ENCODE measurements at regions not wholly inside any gene's neighbourhood (a gene's known extent, or its start where the extent isn't known, plus 50 kb on each side); places are given as distances from the start of the nearest gene placed in this dataset.
"Not testable (repeated sequence)": the region's sequence is repeated elsewhere in the genome, so short reads cannot be mapped to it uniquely, and the experiment has no call there.

GRCh38 chr6:170232186-170233002, 58.5 kb downstream of the DLL1 start:
- DNase-seq (ENCODE audit: low spot score) = no peak

DNA sequence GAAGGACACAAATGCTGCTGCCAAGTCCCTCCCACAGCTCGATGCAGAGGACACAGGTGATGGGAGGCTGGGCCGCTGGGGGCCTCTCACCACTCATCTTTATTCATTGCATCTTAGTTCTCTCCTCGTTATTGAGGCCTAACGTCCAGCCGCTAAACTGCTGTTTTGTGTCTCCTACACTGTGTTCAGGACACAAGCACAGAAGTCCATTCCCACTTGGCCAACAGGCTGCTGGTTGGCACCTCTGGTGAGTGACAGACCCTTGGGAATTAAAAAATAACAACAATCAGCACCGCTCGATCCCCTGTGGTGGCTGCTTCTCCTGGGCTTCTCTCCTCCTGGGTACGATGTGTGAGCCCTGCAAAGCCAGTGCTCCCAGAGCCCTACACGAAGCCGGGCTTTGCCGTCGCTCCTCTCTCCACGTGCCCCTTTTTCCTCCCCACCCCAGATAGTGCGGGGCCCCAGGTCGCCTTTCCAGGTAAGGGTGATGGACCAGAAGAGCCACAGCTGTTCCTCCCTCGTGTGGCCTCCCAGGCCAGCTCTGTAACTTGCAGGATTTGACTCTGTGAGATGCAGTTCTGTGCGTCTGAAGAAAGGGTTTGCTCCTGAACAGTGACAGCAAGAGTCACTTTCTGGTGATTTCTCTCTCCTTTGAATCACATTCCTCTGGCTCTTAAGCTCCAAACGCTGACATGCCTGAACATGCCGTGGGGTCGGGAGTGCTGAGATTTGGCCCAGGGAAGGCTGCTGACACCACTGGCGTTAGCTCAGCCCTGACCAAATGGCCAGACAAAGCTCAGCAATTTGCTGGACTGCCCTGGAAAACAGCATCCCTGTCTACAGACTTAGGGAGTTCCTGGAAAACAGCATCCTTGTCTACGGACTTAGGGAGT, 59.3 kb downstream of the DLL1 start:
- no peak for DNase-seq (ENCODE audit: low spot score)

- DNase-seq (ENCODE audit: low spot score) = no peak
Measured at GRCh38 chr6:170230520-170231292, 60.2 kb downstream of the DLL1 start.

DNA sequence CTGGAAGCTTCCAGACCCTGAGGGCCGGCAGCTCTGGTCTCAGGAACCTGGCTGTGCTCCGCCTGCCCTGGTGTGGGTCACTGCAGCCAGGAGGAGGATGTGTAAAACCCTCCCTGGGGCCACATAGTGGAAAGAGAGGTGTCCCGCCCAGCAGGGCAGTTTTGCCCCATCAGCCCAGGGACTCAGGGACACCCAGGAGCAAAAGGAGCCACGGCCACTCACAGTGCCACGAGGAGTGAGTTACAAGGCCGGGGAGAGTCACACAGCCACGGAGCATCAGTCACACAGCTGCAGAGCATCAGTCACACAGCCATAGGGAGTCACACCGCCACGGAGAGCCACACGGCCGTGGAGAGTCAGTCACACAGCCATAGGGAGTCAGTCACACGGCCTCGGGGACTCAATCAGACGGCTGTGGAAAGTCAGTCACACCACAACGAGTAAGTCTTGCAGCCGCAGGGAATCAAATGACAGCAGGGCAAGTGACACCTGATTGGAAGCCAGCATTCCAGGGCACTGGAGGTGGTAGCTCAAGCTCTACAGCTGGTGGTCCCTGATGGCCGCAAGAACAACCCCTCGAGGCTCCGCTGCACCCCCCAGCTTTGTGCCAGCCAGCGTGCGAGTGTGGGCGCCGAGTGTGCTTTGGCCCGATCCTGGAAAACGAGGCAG, 60.9 kb downstream of the DLL1 start:
- no peak for DNase-seq (ENCODE audit: low spot score)

DNA sequence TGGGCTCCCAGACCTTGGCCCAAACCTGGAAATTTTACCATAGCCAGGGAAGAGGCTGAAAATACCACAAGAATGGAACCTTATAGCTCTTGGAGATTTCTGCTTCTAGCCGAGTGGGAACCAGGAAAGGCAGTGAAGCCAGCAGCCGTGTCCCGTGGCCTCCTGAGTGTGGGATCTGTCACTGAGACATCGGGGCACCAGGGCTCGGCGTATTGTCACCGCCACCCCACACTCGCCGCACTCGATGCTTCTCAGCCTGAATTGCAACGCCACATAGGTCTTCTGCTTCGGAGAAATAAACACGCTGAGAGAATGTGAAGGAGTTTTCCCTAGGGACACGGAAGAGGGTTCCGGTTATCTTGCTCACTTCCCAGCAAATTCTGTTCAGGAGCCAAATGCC, 61.5 kb downstream of the DLL1 start:
- DNase-seq (ENCODE audit: low spot score) = no peak

DNA sequence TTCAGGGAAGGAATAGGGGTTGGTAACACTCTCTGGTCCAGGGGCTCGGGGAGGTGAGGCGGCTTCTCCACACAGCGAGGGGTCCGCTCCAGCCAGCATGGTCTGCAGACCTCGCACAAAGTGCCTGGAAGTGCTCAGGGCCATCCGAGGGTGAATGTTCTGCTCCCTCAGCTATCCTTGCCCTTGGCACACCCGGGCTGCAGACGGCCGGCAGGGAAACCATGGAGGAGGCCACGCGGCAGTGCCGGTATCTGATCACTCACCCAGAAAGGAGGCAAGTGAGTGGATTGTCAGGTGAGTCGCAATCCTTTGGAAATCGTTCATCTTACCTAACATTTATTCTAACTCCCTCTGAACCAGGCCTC, 62.0 kb downstream of the DLL1 start:
- DNase-seq (ENCODE audit: low spot score) = no peak

DNA sequence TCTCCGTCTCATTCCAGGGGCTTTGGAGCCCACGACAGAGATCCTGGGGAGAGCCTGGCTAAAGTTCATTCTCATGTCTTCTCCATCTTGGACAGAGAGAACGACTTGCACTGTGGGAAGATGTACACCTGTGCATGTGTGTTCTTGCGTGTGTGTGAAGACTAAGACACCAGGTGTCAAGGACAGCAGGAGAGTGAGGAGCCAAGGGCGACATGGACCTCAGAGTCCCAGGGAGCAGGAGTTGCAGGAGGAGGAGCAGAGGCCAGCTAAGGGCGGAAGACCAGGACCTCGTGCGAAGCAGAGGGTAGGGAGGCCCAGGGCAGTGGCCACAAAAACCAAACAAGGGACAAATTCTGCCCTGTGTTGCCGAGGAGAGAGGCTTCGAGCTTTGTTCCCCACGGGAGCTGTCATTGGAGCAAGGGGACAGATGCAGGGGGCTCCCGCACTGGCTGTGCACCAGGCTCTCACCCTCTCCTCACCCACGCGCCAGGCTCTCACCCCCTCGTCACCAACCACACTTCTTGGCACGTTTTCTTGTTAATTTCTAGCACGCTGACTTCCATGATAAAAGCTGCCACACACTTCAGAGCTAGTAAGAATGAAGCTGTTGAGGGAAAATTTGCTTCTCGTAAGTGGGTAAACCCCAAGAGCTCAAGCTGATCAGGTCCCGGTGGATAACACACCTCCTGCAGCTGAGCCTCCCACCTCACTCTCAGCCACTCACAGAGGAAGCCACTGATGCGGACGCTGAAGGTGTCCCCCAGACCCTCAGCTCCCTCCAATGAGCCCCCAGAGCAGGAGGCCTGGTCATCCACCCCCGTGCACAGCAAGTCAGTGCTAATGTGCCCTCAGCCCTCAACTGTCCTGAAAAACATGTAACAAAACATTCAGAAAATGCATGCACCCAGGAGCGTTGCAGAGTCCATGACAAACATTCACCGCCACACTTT, 62.6 kb downstream of the DLL1 start:
- DNase-seq (ENCODE audit: low spot score) = no peak

DNA sequence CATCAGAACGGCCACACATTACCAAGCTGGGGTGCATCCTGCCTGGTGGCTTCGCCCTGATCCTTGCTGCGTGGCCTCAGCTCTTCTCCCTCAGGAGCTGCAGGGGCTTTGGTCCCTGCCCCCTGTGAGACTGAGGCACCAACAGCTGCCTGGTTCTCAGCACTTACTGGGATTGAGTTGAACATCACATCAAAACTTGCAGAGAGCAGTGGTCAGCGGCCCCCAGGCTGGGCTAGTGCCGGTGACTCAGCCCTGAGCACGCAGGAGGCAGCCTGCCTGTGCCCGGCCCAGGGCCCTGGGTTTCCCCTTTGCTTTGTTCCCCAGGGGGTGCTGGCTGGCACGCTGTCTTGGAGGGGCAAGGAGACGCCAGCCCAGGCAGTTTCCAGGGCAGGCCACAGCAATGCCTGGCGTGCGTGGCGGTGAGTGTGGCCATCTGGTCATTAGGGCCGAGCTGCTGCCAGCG, 63.3 kb downstream of the DLL1 start:
- DNase-seq (ENCODE audit: low spot score) = no peak

- DNase-seq (ENCODE audit: low spot score) = no peak
Measured at GRCh38 chr6:170226647-170227046, 64.2 kb downstream of the DLL1 start.

DNA sequence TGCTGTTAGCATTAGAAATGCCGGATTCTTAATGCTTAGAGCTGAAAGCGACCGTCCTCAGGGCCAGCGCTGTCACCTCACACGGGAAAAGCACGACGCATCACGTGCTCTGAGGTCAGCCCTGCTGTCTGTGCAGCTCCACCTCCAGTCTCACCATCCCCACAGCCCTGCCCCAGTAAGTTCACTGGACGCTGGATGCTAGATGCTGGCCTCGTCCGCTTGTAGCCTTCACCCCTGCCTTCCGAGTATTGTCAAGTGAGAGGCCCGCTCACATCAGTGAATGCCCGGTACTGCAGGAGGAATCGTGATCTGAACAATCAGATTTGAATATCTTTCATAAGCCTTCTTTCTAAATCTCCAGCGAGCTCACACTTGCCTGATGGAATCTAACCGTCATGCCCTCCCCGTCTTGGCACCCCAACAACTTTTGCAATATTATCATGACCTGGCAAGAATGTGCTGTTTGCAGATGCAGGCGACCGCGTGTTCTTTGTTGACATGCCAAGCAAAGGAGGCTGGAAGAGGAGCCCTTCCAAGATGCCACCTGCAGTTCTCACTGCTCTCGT, 64.9 kb downstream of the DLL1 start:
- no peak for DNase-seq (ENCODE audit: low spot score)

DNA sequence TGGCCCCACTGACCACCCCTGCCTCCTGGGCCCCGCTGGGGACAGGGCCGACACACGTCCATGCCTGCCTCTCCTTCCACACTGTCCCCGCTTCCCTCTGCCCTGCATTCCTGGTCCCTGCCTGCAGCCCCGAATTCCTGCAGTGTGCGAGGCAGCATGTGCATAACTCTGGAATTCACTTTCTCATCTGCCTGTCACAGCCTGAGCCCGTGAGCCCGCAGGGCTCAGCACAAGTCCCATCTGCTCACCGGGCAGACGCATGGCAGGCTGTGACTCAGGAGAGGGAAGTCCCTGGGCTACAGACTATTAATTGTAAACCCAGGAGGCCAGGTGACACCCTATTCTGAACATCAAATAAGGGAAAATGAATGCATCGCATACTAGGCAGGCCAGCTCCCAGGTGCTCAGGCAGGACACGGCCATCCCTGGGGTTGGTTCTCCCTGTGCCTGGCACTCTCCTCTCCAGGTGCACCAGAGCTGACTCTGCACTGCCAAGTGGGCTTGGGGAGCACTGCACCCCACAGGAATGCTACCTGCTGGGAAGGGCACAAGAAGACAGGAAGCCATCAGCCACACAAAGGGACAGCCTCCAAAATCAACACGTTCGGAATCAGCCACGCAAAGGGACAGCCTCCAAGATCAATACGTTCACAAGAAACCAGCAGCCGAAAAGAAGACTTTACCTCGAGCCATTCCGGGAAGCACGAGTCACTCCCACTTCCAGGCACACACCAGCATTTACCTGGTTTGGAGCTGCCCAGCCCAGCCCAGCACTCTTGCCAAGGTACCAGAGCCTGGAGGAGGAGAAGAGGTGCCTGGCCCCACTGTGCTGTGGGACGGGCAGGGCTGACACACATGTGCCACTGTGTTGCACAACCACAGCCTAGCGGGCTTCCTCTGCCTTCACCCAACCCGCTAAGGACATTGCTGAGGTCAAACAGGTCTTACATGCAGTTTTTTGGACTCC, 65.9 kb downstream of the DLL1 start:
- no peak for DNase-seq (ENCODE audit: low spot score)

GRCh38 chr6:170223718-170224693, 66.9 kb downstream of the DLL1 start:
- DNase-seq (ENCODE audit: low spot score) = no peak

DNA sequence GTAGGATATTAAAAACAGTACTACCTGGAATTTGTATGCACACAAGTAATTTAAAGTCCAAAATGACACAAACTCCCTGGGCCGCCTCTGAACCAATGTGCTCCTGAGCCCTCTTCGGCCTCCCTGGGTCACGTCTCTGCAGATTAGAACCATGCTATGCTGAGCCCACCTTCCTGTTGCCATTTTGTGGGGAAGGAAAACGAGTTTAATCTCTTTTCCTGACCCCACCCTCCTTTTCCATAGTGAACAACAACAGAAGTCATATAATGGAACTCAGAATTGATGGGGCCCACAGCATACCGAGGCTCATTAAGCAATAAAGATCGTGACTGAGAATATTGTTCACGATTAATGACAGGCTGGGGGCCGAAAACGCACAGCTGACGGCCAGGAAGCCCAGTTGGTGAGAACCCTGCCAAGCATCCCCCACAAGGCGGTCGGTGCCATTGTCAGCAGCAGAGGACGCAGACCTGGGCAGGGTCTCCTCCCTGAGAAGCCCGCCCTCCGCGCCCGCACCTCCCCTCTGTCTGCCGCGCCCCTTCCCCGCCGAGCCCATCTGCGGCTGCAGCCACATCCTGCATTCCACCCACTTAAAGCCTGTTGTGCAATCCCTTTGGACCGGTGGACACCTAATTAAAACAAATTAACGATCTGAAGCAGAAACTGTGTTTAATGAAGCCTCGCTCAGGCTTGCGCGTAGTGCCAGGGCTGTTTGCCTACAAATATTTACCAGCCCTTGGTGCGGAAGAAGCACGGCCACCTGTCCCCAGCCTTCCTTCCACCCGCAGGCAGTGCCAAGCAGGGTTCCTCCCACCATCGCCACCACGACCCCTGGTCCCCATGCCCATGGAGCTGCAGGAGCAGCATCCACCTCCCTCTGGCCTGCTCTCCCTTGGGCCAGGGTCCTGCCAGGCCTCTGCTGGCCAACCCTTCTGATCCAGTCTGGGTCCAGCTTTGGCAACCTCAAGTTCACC, 68.1 kb downstream of the DLL1 start:
- DNase-seq (ENCODE audit: low spot score) = no peak

DNA sequence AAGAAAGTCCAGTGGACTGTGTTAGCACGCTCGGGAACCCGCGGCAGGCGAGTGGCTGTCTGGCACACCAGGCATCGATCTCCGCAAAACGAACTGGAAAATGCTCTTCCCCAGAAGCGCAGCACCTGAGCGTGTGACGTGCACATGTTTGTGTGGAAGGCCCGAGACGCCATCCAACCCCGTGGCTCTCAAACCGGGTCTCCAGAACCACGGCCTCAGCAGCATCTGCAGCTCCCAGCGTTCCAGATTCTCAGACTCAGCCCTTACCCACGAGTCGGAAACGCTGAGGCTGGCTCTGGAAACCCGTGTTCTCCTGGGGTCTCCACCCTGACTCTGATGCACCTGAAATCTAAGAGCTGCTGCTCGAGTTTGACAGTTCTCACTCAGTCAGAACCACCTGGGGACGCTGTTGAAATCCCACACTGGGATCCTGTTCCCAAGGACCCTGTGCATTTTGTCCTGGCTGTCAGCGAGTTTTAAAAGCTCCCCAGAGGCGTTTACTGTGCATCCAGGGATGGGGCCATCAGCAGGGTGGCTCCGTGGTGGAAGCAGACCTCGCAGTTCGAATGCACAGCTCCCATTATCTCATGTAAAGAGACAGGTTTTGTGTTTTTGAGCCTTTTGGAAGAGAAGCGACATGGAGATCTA, 69.0 kb downstream of the DLL1 start:
- DNase-seq (ENCODE audit: low spot score) = no peak

DNA sequence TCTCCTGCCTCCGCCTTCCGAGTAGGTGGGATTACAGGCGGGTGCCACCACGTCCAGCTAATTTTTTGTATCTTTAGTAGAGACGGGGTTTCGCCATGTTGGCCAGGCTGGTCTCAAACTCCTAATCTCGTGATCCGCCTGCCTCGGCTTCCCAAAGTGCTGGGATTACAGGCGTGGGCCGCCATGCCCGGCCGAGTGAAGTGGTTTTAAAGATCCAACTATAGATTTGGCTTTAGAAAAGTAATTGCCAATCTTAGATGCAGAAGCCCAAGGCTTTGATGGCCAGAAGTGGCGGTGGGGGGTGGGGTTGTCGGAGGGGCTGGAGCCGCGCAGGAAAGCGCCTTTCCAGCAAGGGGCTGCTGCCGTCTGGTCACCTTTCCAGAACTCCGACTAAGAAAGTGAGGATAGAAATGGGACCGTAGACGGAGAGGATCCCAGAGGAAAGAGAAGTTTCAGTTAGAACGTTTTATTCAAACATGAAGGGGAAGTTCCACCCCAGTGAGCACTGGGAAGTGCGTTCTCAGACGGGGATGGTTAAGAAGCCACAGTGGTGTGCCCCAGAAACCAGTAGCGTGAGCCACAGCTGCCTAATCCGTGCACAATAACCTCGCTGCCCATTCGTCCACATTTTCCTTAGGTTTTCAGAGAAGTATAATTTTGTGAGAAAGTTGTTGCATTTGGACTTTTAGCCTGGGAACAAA, 69.7 kb downstream of the DLL1 start:
- DNase-seq (ENCODE audit: low spot score) = no peak

DNA sequence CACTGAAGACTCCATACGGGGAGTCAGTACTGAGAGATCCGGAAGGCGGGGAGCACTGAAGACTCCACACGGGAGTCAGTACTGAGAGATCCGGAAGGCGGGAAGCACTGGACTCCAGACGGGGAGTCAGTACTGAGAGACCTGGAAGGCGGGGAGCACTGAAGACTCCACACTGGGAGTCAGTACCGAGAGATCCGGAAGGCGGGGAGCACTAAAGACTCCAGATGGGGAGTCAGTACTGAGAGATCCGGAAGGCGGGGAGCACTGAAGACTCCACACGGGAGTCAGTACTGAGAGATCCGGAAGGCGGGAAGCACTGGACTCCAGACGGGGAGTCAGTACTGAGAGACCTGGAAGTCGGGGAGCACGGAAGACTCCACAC, 77.2 kb downstream of the DLL1 start:
- DNase-seq (ENCODE audit: low spot score) = not testable (repeated sequence)

Data from COLO829 (cell line).